Mesendoderm (in vitro differentiated cells): ENCODE measurements at regions not wholly inside any gene's neighbourhood (a gene's known extent, or its start where the extent isn't known, plus 50 kb on each side); places are given as distances from the start of the nearest gene placed in this dataset.

Source experiments
- DNase-seq: peaks from one replicate; pipeline ENCODE4 v3.0.0; 2013
- H2AK5ac ChIP-seq: 2 replicates; pipeline ENCODE4 v1.6.1; 2013; ENCODE audit warnings: low read length, inconsistent platforms
- H2BK120ac ChIP-seq: 2 replicates; pipeline ENCODE4 v1.6.1; 2013; ENCODE audit warnings: low read depth, mild to moderate bottlenecking, low read length, moderate library complexity, mixed read lengths
- H2BK15ac ChIP-seq: replicated peaks from 2 replicates; pipeline ENCODE4 v1.6.1; 2013; ENCODE audit warnings: low read depth, mild to moderate bottlenecking, moderate library complexity
- H2BK5ac ChIP-seq: 2 replicates; pipeline ENCODE4 v1.6.1; 2013; ENCODE audit warnings: low read length, inconsistent platforms
- H3K18ac ChIP-seq: 2 replicates; pipeline ENCODE4 v1.6.1; 2013; ENCODE audit warnings: mild to moderate bottlenecking, low read length, mixed read lengths
- H3K23ac ChIP-seq: one replicate; pipeline ENCODE4 v1.6.1; 2013; ENCODE audit warnings: low read length
- H3K27ac ChIP-seq: 2 replicates; pipeline ENCODE4 v1.5.1; 2013; ENCODE audit warnings: low read depth, mild to moderate bottlenecking, inconsistent platforms, low read length, moderate library complexity
- H3K27me3 ChIP-seq: 2 replicates; pipeline ENCODE4 v1.6.1; 2013; ENCODE audit warnings: low read length, control low read depth, mild to moderate bottlenecking, inconsistent platforms; ENCODE audit not compliant: insufficient read depth, poor library complexity
- H3K36me3 ChIP-seq: 2 replicates; pipeline ENCODE4 v1.6.1; 2013; ENCODE audit warnings: low read length, inconsistent platforms; ENCODE audit not compliant: control insufficient read depth, insufficient read depth
- H3K4ac ChIP-seq: one replicate; pipeline ENCODE4 v1.6.1; 2013; ENCODE audit warnings: low read depth, mild to moderate bottlenecking, low read length, moderate library complexity
- H3K4me1 ChIP-seq: 2 replicates; pipeline ENCODE4 v1.6.1; 2013; ENCODE audit warnings: low read depth, low read length, inconsistent platforms; ENCODE audit not compliant: control insufficient read depth
- H3K4me2 ChIP-seq: 2 replicates; pipeline ENCODE4 v1.6.1; 2013; ENCODE audit warnings: low read length
- H3K4me3 ChIP-seq: 2 replicates; pipeline ENCODE4 v1.5.1; 2013; ENCODE audit warnings: mild to moderate bottlenecking, low read length
- H3K56ac ChIP-seq: one replicate; pipeline ENCODE4 v1.6.1; 2013; ENCODE audit warnings: low read length
- H3K79me1 ChIP-seq: 2 replicates; pipeline ENCODE4 v1.6.1; 2013; ENCODE audit warnings: low read length, inconsistent platforms
- H3K79me2 ChIP-seq: 2 replicates; pipeline ENCODE4 v1.6.1; 2013; ENCODE audit warnings: mild to moderate bottlenecking, low read length; ENCODE audit not compliant: control insufficient read depth, insufficient read depth
- H3K9ac ChIP-seq: 2 replicates; pipeline ENCODE4 v1.6.1; 2013; ENCODE audit warnings: low read length, inconsistent platforms
- H4K5ac ChIP-seq: one replicate; pipeline ENCODE4 v1.6.1; 2013; ENCODE audit warnings: low read length
- H4K8ac ChIP-seq: one replicate; pipeline ENCODE4 v1.6.1; 2013; ENCODE audit warnings: low read depth, mild to moderate bottlenecking, control low read depth, low read length, moderate library complexity
- WGBS: extraction: QIAGEN DNeasy Blood & Tissue Kit; methylation state at CpG from one replicate; pipeline ENCODE4 v1.1.7; 2013; ENCODE audit warnings: low lambda C conversion rate, missing lambda C conversion rate; ENCODE audit not compliant: insufficient coverage; ENCODE audit errors: extremely low coverage; 5-methylcytosine and 5-hydroxymethylcytosine counted together

DNA sequence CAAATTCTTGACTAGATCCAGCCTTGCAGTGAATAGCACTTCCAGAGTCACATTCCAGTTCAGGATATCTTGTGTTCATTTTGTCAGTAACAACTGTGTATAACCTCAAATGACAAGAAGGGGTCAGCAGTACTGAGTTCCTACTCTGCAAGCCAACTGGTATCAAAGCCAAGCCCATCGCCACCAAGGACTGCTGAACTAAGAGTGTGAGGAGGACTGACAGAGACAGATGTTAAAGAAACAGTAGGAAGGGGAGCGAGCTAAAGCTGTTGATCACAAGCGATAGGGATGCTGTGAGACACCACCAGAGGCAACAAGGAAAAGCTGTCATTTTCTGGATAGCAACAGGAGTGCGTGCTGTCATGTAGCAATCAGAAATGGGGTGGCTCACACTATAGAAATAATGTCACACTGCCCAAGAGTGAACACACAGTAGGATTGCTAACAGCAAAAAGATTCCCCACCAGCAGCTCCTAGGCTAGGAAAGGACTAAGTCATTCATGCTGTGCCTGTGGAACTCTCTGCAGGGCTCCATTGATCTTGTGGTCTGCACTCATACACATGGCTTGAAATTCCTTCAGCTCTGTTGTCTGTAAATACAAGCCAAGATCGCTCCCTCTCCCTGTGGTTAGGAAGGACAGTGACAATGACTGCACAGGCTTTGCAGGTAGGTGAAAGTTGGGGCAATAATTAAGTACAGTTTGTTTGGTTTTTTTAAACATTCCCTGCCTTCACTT, 658.6 kb downstream of the NR2F1-AS1 start:
- Histone ChIP-seq H4K8ac (no peak overlapping the region), H3K4me3 (no peak overlapping the region), H3K4me2 (no peak overlapping the region), H3K9ac (no peak overlapping the region), H3K27me3 (no peaks in the 10 kb centered on the region), H2BK120ac (no peak overlapping the region), H3K18ac (no peak overlapping the region), H4K5ac (no peak overlapping the region), H3K4me1 (peaks cover 2% of the 10 kb centered on the region), H2BK5ac (no peak overlapping the region), H3K79me1 (no peaks in the 10 kb centered on the region), H3K36me3 (no peaks in the 10 kb centered on the region), H3K79me2 (no peaks in the 10 kb centered on the region), H3K56ac (no peak overlapping the region), H3K27ac (no peak overlapping the region), H2AK5ac (no peak overlapping the region), H2BK15ac (no peak overlapping the region), H3K4ac (no peak overlapping the region), H3K23ac (no peak overlapping the region)
- no CpG with 5 or more reads among the region's 5 CpGs for WGBS
- DNase-seq: peak; percentile 90

DNA sequence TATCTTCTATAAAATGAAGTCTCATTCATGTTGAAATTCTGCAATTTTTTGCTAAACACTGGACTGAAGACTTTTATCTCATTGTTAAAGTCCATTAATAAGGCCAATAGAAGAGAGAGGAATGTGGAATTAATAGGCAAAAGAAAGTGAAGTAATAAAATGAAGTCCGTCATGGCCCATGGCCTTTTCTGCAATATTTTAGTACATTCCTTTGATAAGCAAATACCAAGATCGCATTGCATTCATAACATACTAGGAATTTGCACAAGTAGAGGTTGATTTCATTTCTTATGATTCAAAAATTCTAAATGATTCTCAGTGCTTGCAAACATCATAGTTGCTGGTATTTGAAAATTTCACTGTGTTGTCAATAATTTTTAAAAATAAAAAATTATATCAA, 664.0 kb downstream of the NR2F1-AS1 start:
- no peaks in the 10 kb centered on the region for H3K36me3 ChIP-seq
- no peak overlapping the region for H2AK5ac ChIP-seq
- H2BK15ac ChIP-seq: no peak overlapping the region
- DNase-seq: no peak
- no peaks in the 10 kb centered on the region for H3K79me1 ChIP-seq
- no peak overlapping the region for H4K5ac ChIP-seq
- H2BK120ac ChIP-seq: no peak overlapping the region
- no peak overlapping the region for H3K4me3 ChIP-seq
- no peak overlapping the region for H3K9ac ChIP-seq
- no peak overlapping the region for H4K8ac ChIP-seq
- H2BK5ac ChIP-seq: no peak overlapping the region
- H3K18ac ChIP-seq: no peak overlapping the region
- no CpG with 5 or more reads among the region's 2 CpGs for WGBS
- no peak overlapping the region for H3K4ac ChIP-seq
- H3K27ac ChIP-seq: no peak overlapping the region
- no peaks in the 10 kb centered on the region for H3K79me2 ChIP-seq
- H3K4me1 ChIP-seq: no peaks in the 10 kb centered on the region
- no peak overlapping the region for H3K56ac ChIP-seq
- H3K4me2 ChIP-seq: no peak overlapping the region
- no peak overlapping the region for H3K23ac ChIP-seq
- H3K27me3 ChIP-seq: no peaks in the 10 kb centered on the region

DNA sequence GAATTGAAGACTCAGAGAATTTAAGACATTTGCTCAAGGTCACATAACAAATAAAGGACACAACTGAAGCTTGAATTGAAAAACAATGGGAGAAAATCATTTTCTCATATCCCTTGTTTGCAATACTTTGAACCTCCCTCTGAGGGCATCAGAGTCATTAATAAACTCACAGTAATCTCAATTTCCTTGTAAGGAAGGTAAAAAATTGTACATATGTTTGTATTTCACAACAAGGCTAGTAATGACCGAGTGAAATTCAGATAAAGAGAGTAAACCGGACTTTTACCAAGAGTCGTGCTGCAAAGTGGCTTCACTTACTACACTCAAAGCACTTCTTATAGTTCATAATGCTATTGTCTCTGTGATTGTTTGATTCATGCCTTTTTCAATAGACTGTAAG, 665.0 kb downstream of the NR2F1-AS1 start:
- no peak overlapping the region for H3K27ac ChIP-seq
- no peaks in the 10 kb centered on the region for H3K79me1 ChIP-seq
- no CpG with 5 or more reads among the region's 3 CpGs for WGBS

DNA sequence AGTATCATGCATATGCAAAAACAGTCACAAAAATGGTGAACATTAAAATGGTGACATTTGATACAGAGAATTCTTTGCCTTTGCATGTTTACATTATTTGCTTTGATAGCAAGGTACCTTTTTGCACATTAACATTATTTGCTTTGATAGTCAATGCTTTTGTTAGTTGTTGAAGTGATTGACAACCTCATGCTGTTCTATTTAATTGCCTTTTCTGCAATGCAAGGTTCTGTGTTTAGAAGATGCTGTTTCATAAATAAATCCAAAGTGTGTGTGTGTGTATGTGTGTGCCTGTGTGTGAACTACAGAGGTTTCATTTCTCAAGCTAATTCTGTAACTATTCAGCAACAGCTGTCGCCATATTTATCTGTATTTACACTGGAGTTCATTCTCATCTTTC, 668.7 kb downstream of the NR2F1-AS1 start:
- H3K79me2 ChIP-seq: no peaks in the 10 kb centered on the region
- no peak overlapping the region for H2BK15ac ChIP-seq
- H3K4me3 ChIP-seq: no peak overlapping the region
- no peak overlapping the region for H3K4ac ChIP-seq
- no peaks in the 10 kb centered on the region for H3K4me1 ChIP-seq
- no peak overlapping the region for H2AK5ac ChIP-seq
- WGBS: no CpG with 5 or more reads among the region's 1 CpG
- no peak overlapping the region for H3K27ac ChIP-seq
- H4K5ac ChIP-seq: no peak overlapping the region
- H3K36me3 ChIP-seq: no peaks in the 10 kb centered on the region
- H2BK5ac ChIP-seq: no peak overlapping the region
- DNase-seq: no peak
- no peaks in the 10 kb centered on the region for H3K27me3 ChIP-seq
- H3K23ac ChIP-seq: no peak overlapping the region
- no peak overlapping the region for H2BK120ac ChIP-seq
- H3K79me1 ChIP-seq: no peaks in the 10 kb centered on the region
- H3K9ac ChIP-seq: no peak overlapping the region
- no peak overlapping the region for H3K18ac ChIP-seq
- H4K8ac ChIP-seq: no peak overlapping the region
- no peak overlapping the region for H3K56ac ChIP-seq
- H3K4me2 ChIP-seq: no peak overlapping the region

More for the DNA sequence above, 665.0 kb downstream of the NR2F1-AS1 start:
- no peak overlapping the region for H3K4me3 ChIP-seq
- H2AK5ac ChIP-seq: no peak overlapping the region
- H3K4ac ChIP-seq: no peak overlapping the region
- no peaks in the 10 kb centered on the region for H3K27me3 ChIP-seq
- no peaks in the 10 kb centered on the region for H3K4me1 ChIP-seq
- no peaks in the 10 kb centered on the region for H3K36me3 ChIP-seq
- H2BK5ac ChIP-seq: no peak overlapping the region
- DNase-seq: no peak
- H3K79me2 ChIP-seq: no peaks in the 10 kb centered on the region
- no peak overlapping the region for H4K8ac ChIP-seq
- no peak overlapping the region for H3K4me2 ChIP-seq
- H4K5ac ChIP-seq: no peak overlapping the region
- no peak overlapping the region for H3K56ac ChIP-seq
- H2BK120ac ChIP-seq: no peak overlapping the region
- no peak overlapping the region for H3K18ac ChIP-seq
- H2BK15ac ChIP-seq: no peak overlapping the region
- no peak overlapping the region for H3K9ac ChIP-seq
- H3K23ac ChIP-seq: no peak overlapping the region

DNA sequence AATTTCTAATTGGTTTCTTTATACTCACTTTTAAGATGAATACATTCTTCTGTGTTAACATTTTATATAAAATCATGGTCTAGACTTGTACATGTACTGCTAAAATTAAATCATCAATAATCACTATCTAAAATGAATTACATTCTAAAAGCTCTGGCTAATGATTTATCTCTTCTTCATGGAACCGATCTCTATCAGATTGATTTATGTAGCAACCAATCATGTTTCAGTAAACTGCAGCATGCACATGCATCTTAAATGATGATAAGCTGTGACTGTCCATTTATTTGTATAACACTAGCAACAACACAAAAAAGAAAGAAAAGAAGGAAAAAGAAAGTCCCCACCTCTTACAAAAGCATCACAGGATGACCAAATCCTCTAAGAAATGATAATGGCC, 669.2 kb downstream of the NR2F1-AS1 start:
- H3K27ac ChIP-seq: no peak overlapping the region
- H3K27me3 ChIP-seq: no peaks in the 10 kb centered on the region
- no peaks in the 10 kb centered on the region for H3K4me1 ChIP-seq
- no peak overlapping the region for H2AK5ac ChIP-seq
- H3K18ac ChIP-seq: no peak overlapping the region
- H3K4ac ChIP-seq: no peak overlapping the region
- no CpG with 5 or more reads among the region's 1 CpG for WGBS
- no peak overlapping the region for H4K8ac ChIP-seq
- no peaks in the 10 kb centered on the region for H3K36me3 ChIP-seq
- H3K79me1 ChIP-seq: no peaks in the 10 kb centered on the region
- H3K9ac ChIP-seq: no peak overlapping the region
- H3K4me3 ChIP-seq: no peak overlapping the region
- H2BK15ac ChIP-seq: no peak overlapping the region
- no peak overlapping the region for H2BK5ac ChIP-seq
- no peak overlapping the region for H3K23ac ChIP-seq
- no peak for DNase-seq
- H3K79me2 ChIP-seq: no peaks in the 10 kb centered on the region
- H3K4me2 ChIP-seq: no peak overlapping the region
- H3K56ac ChIP-seq: no peak overlapping the region
- no peak overlapping the region for H2BK120ac ChIP-seq
- H4K5ac ChIP-seq: no peak overlapping the region

DNA sequence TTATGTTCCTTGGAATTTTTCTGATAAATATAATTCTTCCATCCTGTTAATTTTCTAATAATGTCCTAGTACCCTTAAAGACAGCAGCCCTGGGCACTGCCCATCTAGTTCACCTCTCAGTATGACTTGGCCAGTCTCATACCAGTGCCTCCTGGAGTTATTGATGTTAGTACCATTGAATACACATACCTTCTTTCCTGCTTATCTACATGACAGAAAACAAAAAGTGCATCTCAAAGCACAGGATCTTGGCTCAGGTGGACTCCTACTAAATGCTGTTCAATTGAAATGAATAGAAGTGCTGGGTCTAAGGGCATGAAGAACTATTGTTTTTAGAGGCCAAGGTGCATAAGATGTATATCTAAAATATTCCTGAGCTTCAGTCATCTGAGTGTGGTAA, 669.7 kb downstream of the NR2F1-AS1 start:
- H3K79me2 ChIP-seq: no peaks in the 10 kb centered on the region
- no peak overlapping the region for H2BK5ac ChIP-seq
- no peaks in the 10 kb centered on the region for H3K4me1 ChIP-seq
- H3K27me3 ChIP-seq: no peaks in the 10 kb centered on the region
- no peak overlapping the region for H3K9ac ChIP-seq
- DNase-seq: no peak
- no peaks in the 10 kb centered on the region for H3K36me3 ChIP-seq
- H3K4me2 ChIP-seq: no peak overlapping the region
- no peak overlapping the region for H2BK120ac ChIP-seq
- no peak overlapping the region for H4K8ac ChIP-seq
- H4K5ac ChIP-seq: no peak overlapping the region
- no peaks in the 10 kb centered on the region for H3K79me1 ChIP-seq
- no peak overlapping the region for H3K4me3 ChIP-seq
- H3K27ac ChIP-seq: no peak overlapping the region
- no peak overlapping the region for H3K56ac ChIP-seq
- no peak overlapping the region for H2AK5ac ChIP-seq
- no peak overlapping the region for H3K23ac ChIP-seq
- no peak overlapping the region for H3K18ac ChIP-seq
- no peak overlapping the region for H3K4ac ChIP-seq
- no peak overlapping the region for H2BK15ac ChIP-seq
